Hematopoietic multipotent progenitor cell (in vitro differentiated cells): ENCODE measurements at regions not wholly inside any gene's neighbourhood (a gene's known extent, or its start where the extent isn't known, plus 50 kb on each side); places are given as distances from the start of the nearest gene placed in this dataset.
"Not testable (repeated sequence)": the region's sequence is repeated elsewhere in the genome, so short reads cannot be mapped to it uniquely, and the experiment has no call there.

ENCODE experiments used
- DNase-seq, 3 donors: peaks; one replicate each; pipeline ENCODE4 v3.0.0-alpha.2; 2011 to 2015; ENCODE audit warnings: low read depth in 2 of 3, low spot score in 2 of 3

DNA sequence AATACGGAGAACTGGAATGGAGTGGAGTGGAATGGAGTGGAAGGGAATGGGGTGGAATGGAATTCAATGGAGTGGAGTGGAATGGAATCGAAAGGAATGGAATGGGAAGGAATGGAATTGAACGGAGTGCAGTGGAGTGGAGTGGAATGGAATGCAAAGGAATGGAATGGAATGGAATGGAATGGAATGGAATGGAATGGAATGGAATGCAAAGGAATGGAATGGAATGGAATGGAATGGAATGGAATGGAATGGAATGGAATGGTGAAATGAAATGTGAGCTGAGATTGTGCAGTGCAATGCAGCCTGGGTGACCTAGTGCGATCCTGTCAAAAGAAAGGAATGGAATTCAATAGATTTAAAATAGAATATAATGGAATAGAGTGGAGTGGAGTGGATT, 357.3 kb upstream of the WSB1 start:
- DNase-seq = not testable (repeated sequence)

DNA sequence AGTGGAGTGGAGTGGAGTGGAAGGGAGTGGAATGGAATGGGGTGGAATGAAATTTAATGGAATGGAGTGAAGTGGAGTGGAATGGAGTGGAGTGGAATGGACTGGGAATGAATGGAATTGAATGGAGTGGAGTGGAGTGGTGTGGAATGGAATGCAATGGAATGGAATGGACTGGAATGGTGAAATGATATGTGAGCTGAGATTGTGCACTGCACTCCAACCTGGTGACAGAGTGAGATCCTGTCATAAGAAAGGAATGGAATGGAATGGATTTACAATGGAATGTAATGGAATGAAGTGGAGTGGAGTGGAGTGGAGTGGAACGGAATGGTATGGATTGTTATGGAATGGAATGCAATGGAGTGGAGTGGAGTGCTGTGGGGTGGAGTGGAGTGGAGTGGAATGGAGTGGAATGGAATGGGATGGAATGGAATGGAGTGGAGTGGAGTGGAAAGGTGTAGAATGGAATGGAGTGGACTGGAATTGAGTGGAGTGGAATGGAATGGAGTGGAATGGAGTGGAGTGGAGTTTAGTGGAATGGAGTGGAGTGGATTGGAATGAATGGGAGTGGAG, 356.1 kb upstream of the WSB1 start:
- DNase-seq = not testable (repeated sequence)

DNA sequence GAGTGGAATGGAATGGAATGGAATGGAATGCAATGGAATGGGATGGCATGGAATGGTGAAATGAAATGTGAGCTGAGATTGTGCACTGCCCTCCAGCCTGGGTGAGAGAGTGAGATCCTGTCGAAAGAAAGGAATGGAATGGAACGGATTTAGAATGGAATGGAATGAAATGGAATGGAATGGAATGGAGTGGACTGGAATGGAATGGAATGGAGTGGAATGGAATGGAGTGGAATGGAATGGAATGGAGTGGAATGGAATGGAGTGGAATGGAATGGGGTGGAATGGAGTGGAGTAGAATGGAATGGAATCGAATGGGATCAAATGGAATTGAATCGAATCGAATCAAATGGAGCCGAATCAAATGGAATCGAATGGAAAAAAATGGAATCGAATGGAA, 354.2 kb upstream of the WSB1 start:
- not testable (repeated sequence) for DNase-seq

DNA sequence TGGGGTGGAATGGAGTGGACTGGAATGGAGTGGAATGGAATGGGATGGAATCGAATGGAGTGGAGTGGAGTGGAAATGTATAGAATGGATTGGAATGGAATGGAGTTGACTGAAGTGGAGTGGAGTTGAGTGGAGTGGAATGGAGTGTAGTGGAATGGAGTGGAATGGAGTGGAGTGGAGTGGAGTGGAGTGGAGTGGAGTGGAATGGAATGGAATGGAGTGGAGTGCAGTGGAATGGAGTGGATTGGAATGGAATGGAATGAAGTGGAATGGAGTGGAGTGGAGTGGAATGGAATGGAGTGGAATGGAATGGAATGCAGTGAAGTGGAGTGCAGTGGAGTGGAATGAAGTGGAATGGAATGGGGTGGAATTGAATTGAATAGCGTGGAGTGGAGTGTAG, 353.3 kb upstream of the WSB1 start:
- not testable (repeated sequence) for DNase-seq

DNA sequence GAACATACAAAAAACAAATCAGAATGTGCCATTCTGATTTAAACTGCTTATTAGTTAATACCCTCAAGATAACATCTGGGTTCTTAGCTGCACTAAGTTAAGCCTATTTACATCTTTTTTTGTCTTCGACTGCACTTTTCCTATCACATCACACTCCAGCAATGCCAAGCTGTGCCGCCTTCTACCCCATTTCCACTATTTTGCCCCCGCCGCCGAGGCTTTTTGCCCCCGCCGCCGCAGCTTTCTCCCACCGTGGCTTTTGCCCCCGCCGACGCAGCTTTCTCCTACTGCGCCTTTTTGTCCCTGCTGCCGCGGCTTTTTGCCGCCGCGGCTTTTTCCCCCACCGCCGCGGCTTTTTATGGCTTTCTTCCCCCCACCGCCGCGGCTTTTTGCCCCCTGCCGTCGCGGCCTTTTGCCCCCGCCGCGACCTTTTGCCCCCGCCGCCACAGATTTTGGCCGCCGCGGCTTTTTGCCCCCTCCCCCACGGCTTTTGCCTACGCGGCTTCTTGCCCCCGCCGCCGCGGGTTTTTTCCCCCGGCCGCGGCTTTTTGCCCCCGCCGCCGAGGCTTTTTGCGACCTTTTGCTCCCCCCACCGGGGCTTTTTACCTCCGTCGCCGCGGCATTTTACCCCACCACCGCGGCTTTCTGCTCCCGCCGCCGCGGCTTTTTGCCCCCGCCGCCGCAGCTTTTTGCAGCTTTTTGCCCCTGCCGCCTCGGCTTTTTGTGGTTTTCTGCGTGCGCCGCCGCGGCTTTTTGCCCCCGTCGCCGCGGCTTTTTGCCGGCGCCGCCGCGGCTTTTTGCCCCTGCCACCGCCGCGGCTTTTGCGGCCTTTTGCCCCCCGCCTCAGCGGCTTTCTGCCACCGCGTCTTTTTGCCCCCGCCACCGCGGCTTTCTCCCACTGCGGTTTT, 331.4 kb upstream of the WSB1 start:
- DNase-seq = peak in 1 of 3 donors; percentile 0

DNA sequence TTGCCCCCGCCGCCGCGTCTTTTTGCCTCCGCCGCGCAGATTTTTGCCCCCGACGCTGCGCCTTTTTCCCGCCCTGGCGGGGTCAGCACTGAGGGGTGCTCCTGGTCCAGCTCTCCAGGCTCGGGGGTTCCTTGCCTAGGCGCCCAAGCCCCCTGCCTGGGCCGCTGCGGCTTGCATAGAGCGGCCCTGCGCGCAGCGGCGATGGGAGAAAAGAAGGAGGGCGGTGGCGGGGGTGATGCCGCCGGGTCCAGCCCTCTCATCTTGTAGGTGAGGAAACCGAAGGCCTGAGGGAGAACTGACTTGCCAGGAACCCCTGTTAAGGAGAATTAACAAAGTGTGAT, 330.8 kb upstream of the WSB1 start:
- no peak for DNase-seq

DNA sequence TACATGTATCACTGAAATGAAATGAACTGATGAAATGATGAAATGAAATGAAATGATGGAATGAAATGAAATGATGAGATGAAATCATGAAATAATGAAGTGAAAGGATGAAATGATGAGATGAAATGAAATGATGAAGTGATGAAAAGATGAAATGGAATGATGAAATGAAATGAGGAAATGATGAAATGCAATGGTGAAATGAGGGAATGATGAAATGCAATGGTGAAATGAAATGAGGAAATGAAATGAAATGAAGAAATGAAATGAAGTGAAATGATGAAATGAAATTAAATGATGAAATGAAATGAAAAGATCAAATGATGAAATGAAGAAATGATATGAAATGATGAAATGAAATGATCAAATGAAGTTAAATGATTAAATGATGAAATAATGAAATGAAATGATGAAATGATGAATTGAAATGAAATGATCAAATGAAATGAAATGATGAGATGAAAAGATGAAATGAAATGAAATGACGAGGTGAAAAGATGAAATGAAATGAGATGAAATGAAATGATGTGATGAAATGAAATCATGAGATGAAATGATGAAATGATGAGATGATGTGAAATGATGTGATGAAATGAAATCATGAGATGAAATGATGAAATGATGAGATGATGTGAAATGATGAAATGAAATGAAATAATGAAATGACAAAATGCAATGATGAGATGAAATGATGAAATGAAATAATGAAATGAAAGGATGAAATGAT, 327.9 kb upstream of the WSB1 start:
- not testable (repeated sequence) for DNase-seq

DNA sequence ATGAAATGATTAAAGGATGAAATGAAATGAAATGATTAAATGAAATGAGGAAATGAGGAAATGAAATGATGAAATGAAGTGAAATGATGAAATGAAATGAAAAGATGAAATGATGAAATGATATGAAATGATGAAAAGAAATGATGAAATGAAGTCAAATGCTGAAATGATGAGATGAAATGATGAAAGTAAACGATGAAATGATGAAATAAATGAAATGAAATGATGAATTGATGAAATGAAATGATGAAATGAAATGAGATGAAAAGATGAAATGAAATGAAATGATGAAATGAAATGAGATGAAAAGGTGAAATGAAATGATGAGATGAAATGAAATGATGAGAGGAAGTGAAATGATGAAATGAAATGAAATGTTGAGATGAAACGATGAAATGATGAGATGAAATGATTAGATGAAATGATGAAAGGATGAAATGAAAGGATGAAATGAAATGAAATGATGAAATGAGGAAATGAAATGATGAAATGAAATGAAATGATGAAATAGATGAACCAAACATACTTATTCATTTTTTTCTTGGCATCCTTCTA, 327.2 kb upstream of the WSB1 start:
- DNase-seq = not testable (repeated sequence)

DNA sequence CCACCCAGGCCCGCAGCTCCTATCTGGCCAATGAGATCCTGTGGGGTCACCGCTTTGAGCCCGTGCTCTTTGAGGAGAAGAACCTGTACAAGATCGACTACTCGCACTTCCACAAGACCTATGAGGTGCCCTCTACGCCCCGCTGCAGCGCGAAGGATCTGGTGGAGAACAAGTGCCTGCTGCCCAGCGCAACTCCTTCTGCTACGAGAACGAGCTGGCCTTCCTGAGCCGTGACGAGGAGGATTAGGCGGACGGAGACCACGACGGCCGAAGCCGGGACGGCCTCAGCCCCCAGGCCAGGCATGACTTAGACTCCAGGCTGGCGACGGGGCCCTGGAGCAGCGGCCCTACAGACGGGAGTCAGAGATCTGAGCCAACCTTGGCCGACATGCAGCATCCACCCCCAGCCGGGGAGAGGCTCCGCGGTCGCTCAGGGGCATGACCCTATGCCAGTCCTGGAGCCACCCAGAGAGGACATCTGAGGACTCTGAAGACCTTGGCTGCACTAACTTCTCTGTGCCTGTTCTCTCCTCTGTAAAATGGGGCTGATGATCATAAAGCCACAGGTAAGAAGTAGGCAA, 312.0 kb upstream of the WSB1 start:
- not testable (repeated sequence) for DNase-seq

DNA sequence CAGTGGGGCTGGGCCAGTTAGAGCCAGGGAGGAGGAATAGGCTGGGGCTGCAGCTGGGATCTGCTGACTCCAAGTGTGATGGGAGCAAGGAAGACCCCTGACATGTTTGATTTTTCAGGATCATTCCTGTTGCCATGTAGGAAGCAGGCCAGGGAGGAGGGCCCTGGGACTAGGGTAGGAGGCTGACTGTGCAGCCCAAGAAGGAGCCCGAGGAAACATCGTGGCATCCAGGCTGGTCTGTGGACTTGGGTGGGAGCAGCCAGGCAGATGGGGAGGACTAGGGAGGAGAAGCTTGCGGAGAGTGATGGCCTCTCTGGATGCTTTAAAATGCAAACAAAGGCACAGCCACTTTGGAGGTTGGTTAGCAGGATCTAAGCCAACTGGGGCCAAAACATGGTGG, 311.4 kb upstream of the WSB1 start:
- DNase-seq = not testable (repeated sequence)

DNA sequence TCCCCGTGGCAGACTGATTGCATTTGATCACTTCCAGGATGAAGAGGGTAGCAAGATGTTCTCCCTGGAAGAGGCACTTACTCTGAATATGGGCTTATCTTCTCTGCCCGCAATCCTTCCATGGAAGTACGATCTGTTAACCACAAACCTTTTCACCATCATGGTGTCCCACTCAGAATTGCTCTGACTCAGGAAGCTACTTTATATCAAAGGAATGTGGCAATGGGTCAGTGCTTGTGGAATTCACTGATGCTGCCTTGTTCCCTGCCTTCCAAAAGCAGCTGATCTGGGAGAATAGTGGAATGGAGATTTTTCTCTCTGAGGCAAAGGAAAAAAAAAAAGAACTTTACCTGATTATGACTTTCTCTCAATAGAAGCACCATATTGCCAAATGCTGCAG, 306.1 kb upstream of the WSB1 start:
- DNase-seq = not testable (repeated sequence)

DNA sequence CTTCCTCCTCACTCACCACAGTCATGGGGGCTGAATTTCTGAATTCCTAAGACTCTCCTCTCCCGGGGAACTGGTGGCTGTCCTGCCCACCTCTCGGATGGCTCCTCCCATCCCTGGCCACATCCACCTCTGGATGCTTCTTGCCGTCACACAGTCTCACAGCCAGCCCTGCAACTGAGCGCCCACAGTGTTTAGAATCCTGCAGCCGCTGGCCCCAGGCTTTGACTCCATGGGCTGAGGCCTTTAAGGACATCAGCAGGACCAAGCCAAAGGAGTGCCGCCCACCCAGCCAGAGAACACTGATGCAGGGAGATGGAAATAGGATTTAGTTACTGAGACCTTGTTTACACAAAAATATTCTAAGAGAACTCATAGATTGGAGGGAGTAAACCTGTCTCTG, 299.3 kb upstream of the WSB1 start:
- not testable (repeated sequence) for DNase-seq

DNA sequence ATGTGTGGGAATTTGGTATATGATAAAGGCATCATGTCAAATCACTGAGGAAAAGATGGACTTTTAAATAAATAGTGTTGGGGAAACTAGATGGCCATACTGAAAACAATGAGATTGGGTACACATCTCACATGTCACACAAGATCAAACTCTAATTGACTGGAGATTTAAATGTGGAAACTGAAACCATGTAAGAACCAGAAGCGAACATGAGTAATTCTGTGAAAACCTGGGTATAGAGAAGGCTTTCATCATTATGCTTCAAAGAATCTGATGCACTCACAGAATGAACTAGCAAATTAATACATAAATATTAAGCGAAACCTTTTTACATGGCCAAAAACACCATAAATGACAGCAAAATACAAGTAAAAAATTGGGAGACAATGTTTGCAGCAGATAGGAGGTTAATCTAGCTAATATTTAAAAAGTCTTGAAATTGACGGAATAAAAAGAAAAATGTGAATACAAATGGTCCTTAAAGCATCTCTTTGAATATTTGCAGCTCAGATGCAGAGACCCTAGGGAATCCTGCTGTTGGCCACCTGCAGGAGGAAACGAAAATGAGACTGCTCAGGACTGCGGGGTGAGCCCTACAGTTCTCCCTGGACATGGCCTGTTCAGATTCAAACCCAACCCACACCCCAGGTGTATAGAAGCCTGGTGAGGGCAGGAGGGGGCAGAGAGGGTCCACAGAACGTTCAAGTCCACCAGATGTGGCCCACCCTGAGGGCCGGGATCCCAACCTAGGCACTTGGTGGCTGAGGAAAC, 297.6 kb upstream of the WSB1 start:
- DNase-seq = not testable (repeated sequence)

DNA sequence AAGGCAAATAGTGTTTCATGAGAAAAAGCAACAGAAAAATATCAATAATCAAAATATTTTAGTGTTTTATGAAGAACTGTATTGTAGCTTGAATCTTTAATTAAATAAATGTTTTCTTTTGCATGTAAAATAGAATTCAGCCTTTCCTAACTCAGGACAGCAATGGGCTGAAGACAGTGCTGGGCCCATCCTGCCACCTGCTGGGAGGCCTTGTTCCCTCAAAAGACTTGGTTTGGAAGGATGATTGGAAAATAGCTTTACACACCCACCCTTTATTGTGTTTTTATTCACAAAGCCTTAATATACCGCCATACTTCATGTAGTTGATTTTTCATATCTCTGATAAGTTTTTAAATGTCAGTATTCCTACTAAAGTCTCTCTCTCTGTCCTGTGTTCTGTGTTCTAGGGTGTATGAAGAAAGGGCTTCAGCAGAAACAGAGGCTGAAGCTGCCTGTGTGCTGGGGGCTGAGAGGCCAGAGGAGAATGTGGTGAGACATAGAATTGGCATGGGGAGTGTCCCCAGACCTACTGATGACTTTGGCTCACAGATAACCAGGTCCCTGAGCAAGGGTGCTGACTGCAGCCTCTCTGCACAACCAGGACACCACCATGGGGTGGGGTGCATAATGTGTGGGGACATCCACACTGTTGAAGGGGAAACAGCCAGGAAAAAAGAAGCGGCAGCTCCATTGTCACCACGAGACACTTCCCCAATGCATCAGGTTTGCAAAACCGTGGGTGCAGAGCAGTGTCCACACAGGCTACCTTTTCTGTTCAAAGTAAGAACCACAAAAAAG, 286.0 kb upstream of the WSB1 start:
- not testable (repeated sequence) for DNase-seq

DNA sequence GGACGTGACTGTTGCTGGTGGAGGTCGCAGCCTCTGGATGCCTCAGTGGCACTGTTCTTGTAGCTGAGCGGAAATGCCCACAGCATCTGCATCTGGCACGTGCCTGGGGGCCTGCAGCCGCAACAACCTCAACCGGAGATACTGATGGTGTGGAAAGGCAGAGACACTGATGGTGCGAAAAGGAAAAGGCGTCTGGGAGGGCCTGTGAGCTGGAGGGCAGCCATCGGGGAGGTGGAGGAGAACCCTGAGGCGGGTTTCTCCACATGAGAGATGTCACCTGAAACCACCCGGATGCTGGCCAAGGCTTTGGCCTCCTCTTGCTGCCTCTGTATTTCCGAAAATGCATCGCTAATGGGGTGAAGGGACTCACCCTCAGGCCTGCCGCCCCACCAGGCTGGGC, 284.8 kb upstream of the WSB1 start:
- DNase-seq = no peak

DNA sequence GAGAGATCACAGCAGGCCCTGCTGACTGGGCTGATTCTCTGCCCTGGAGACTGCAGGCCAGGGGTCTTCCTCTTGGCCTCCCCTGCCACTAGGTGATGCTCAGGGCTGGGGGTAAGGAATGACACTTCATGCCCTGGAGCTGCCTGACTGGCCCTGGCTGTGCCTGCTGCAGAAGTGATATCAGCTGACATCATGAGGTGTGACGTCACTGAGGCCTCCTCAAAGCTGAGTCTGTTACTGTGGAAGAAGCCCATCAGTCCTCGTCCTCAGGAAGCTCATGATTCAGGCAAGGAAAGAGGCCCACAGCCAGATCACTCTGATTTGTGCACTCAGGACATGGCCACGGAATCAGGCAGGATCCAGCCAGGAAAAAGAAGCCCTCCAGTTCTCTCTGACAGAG, 283.8 kb upstream of the WSB1 start:
- not testable (repeated sequence) for DNase-seq

DNA sequence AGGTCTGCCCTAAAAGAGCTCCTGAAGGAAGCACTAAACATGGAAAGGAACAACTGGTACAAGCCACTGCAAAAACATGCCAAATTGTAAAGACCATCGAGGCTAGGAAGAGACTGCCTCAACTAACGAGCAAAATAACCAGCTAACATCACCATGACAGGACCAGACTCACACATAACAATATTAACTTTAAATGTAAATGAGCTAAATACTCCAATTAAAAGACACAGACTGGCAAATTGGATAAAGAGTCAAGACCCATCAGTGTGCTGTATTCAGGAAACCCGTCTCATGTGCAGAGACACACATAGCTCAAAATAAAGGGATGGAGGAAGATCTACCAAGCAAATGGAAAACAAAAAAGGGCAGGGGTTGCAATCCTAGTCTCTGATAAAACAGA, 263.4 kb upstream of the WSB1 start:
- not testable (repeated sequence) for DNase-seq

DNA sequence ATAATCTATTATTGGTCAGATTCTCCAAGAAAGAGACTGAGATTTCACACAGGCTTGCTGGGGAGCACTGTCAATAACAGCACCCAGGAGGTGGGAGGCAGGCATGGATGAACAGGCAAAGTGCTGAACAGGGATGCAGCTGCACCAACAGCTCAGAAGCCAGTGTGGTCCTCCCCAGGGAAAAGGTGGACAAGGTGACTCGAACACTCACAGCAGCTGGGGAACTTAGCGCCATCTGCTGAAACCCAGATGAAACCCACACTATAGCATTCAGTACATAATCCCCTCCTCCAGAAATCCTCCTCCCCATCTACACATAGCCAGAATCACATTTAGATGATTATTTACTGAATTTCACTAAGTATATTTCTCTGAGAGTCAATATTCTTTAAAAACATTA, 255.2 kb upstream of the WSB1 start:
- no peak for DNase-seq

DNA sequence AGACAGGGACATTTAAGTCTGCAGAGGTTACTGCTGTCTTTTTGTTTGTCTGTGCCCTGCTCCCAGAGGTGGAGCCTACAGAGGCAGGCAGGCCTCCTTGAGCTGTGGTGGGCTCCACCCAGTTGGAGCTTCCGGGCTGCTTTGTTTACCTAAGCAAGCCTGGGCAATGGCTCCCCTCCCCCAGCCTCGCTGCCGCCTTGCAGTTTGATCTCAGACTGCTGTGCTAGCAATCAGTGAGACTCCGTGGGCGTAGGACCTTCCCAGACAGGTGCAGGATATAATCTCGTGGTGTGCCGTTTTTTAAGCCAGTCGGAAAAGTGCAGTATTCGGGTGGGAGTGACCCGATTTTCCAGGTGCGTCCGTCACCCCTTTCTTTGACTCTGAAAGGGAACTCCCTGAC, 248.9 kb upstream of the WSB1 start:
- not testable (repeated sequence) for DNase-seq
